Epithelial cell of proximal tubule (primary cell): ENCODE measurements at regions not wholly inside any gene's neighbourhood (a gene's known extent, or its start where the extent isn't known, plus 50 kb on each side); places are given as distances from the start of the nearest gene placed in this dataset.
A peak's percentile ranks its signal among the peaks of the same experiment; 100 is the strongest.
"Not testable (repeated sequence)": the region's sequence is repeated elsewhere in the genome, so short reads cannot be mapped to it uniquely, and the experiment has no call there.

Source experiments
- DNase-seq: peaks from one replicate; pipeline ENCODE4 v3.0.0-alpha.2; 2011; ENCODE audit warnings: low read depth
- H3K4me3 ChIP-seq: 2 replicates; pipeline ENCODE4 v1.5.1; 2011; ENCODE audit warnings: low read depth, mild to moderate bottlenecking, low read length
- TF ChIP-seq, protein P1 (sequence below): conservative IDR thresholded peaks from 2 replicates; pipeline ENCODE4 v1.5.1; 2012; ENCODE audit warnings: low read depth, mild to moderate bottlenecking, low read length

- TF ChIP-seq, protein P1, sequence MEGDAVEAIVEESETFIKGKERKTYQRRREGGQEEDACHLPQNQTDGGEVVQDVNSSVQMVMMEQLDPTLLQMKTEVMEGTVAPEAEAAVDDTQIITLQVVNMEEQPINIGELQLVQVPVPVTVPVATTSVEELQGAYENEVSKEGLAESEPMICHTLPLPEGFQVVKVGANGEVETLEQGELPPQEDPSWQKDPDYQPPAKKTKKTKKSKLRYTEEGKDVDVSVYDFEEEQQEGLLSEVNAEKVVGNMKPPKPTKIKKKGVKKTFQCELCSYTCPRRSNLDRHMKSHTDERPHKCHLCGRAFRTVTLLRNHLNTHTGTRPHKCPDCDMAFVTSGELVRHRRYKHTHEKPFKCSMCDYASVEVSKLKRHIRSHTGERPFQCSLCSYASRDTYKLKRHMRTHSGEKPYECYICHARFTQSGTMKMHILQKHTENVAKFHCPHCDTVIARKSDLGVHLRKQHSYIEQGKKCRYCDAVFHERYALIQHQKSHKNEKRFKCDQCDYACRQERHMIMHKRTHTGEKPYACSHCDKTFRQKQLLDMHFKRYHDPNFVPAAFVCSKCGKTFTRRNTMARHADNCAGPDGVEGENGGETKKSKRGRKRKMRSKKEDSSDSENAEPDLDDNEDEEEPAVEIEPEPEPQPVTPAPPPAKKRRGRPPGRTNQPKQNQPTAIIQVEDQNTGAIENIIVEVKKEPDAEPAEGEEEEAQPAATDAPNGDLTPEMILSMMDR: no peak
- no peak for DNase-seq
- H3K4me3 ChIP-seq: no peak overlapping the region
These were observed 135.1 kb upstream of the B3GAT2 start for GRCh38 chr6:71091956-71092355.

GRCh38 chr6:71097264-71097663 lies 140.4 kb upstream of the B3GAT2 start:
- not testable (repeated sequence) for H3K4me3 ChIP-seq, DNase-seq

- TF ChIP-seq, protein P1: no peak
- no peak overlapping the region for H3K4me3 ChIP-seq
- no peak for DNase-seq
These were observed 142.8 kb upstream of the B3GAT2 start for GRCh38 chr6:71099649-71100048.

- no peak overlapping the region for H3K4me3 ChIP-seq
- no peak for DNase-seq
- TF ChIP-seq, protein P1: no peak
These were observed 146.3 kb upstream of the B3GAT2 start for GRCh38 chr6:71103130-71103529.

DNA sequence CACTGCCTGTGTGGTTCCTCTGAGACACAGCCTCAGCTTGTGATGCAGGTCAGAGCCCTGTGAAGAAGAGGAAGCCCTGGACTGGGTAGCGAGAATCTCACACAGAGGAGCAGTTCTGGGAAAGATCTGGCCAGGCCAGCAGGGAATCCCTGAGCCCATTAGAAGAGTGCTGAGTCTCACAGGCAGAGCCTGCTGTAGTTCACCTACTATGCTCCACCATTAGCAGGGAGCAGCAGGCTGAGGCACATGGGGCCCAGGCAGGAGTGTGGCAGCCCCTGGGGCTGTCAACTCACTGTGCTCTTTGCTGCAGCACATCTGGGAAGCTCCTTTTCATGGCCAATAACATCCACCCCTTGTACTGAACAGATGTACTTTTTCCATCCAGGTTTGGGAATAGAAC lies 146.8 kb upstream of the B3GAT2 start:
- TF ChIP-seq, protein P1: no peak
- no peak overlapping the region for H3K4me3 ChIP-seq
- no peak for DNase-seq

- TF ChIP-seq, protein P1: no peak
- no peak for DNase-seq
- no peak overlapping the region for H3K4me3 ChIP-seq
These were observed 149.4 kb upstream of the B3GAT2 start for GRCh38 chr6:71106276-71106675.

DNA sequence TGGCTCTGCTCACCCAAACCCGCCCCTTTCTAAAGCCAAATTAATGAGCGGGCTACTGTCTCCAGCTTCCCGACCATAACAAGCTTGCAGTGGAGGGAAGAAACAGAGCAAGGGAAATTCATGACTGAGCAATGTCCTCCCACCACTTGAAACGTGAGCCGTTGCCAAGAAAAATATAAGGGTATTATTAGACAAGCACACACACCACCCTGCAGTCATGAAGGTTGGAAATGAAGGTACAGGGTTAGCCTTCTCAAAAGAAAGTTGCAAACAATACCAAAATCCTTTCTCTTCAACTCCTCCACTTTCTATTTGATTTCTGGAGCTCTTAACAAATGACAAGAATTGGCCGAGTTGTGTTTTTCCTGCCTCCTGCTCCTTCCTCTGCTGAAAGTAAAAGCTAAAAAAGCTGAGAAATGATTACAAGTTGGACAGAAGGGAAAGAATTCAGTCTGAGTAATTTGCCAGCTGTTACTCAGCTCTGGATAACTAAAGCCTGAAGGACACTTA lies 151.1 kb upstream of the B3GAT2 start:
- TF ChIP-seq, protein P1: no peak
- DNase-seq: peak; percentile 71
- H3K4me3 ChIP-seq: peak overlapping the region; percentile 39
